ENCODE measurements at regions not wholly inside any gene's neighbourhood (a gene's known extent, or its start where the extent isn't known, plus 50 kb on each side); places are given as distances from the start of the nearest gene placed in this dataset.

DNA sequence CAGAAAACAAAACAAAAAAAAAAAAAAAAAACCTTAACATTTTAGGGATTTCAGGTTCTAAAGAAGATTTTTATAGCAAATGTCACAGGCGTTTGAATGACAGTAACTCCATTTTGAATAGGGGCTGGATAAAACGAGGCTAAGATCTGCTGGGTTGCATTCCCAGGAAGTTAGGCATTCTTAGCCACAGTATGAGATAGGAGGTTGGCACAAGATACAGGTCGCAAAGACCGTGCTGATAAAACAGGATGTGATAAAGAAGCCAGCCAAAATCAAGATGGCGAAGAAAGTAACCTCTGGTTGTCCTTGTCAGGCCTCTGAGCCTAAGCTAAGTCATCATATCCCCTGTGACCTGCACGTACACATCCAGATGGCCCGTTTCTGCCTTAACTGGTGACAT lies 425.6 kb upstream of the PTPRD start:
- H3K36me3 ChIP-seq (ENCODE audit: insufficient read depth, low read length), result no peaks in the 10 kb centered on the region
- ChIA-PET CTCF (ENCODE audit: unreplicated experiment) (no interaction called here), POLR2A (no interaction called here)
- H2AFZ ChIP-seq (ENCODE audit: low read length), result no peak overlapping the region
- H3K4me3 ChIP-seq (ENCODE audit: low read depth, low read length, poor library complexity, severe bottlenecking), result no peak overlapping the region
- no peak for DNase-seq (ENCODE audit: low spot score)
- no peak overlapping the region for H3K27ac ChIP-seq (ENCODE audit: low read depth, low read length, poor library complexity, severe bottlenecking)
- H3K9me3 ChIP-seq (ENCODE audit: low read length), result no peaks in the 10 kb centered on the region
- no peaks in the 10 kb centered on the region for H4K20me1 ChIP-seq (ENCODE audit: insufficient read depth, low read length)
- intact Hi-C loops (cut with micrococcal nuclease; ENCODE audit: unreplicated experiment), result no loop called here
- H3K9me2 ChIP-seq (ENCODE audit: insufficient read depth, low read length), result no peaks in the 10 kb centered on the region
- no peak for TF ChIP-seq EZH2phosphoT487 (IDR thresholded peaks at IDR 0.05; ENCODE audit: borderline replicate concordance, low read depth, low read length)
- TF ChIP-seq, protein P1, sequence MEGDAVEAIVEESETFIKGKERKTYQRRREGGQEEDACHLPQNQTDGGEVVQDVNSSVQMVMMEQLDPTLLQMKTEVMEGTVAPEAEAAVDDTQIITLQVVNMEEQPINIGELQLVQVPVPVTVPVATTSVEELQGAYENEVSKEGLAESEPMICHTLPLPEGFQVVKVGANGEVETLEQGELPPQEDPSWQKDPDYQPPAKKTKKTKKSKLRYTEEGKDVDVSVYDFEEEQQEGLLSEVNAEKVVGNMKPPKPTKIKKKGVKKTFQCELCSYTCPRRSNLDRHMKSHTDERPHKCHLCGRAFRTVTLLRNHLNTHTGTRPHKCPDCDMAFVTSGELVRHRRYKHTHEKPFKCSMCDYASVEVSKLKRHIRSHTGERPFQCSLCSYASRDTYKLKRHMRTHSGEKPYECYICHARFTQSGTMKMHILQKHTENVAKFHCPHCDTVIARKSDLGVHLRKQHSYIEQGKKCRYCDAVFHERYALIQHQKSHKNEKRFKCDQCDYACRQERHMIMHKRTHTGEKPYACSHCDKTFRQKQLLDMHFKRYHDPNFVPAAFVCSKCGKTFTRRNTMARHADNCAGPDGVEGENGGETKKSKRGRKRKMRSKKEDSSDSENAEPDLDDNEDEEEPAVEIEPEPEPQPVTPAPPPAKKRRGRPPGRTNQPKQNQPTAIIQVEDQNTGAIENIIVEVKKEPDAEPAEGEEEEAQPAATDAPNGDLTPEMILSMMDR (conservative IDR thresholded peaks at IDR 0.05; ENCODE audit: low read length), result no peak
- no peaks in the 10 kb centered on the region for H3K79me2 ChIP-seq (ENCODE audit: insufficient read depth, low read depth, low read length)
- no peak overlapping the region for H3K4me2 ChIP-seq (ENCODE audit: low read length)
- BruUV-seq (replicated peaks), result no TSS peak
- no peaks in the 10 kb centered on the region for H3K4me1 ChIP-seq (ENCODE audit: insufficient read depth, low read length, poor library complexity, severe bottlenecking)

DNA sequence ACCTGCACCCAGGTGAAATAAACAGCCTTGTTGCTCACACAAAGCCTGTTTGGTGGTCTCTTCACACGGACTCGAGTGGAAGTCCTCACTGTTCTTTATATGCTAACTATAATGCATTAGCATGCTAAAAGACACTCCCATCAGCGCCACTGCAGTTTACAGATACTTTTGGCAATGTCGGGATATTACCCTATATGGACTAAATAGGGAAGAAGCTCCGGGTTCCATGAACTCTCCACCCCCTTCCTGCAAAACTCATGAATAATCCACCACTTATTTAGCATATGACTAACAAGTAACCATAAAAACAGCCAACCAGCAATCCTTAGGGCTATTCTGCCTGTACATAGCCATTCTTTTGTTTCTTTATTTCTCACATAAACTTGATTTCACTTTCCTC lies 426.2 kb upstream of the PTPRD start:
- BruUV-seq (replicated peaks), result no TSS peak
- no peak for DNase-seq (ENCODE audit: low spot score)
- intact Hi-C loops (cut with micrococcal nuclease; ENCODE audit: unreplicated experiment), result no loop called here
- no peak overlapping the region for H2AFZ ChIP-seq (ENCODE audit: low read length)
- H3K9me3 ChIP-seq (ENCODE audit: low read length), result no peaks in the 10 kb centered on the region
- POLR2A ChIA-PET, result no interaction called here
- no peaks in the 10 kb centered on the region for H3K4me1 ChIP-seq (ENCODE audit: insufficient read depth, low read length, poor library complexity, severe bottlenecking)
- no peaks in the 10 kb centered on the region for H3K36me3 ChIP-seq (ENCODE audit: insufficient read depth, low read length)
- no peak overlapping the region for H3K27ac ChIP-seq (ENCODE audit: low read depth, low read length, poor library complexity, severe bottlenecking)
- no peaks in the 10 kb centered on the region for H4K20me1 ChIP-seq (ENCODE audit: insufficient read depth, low read length)
- no peak overlapping the region for H3K4me2 ChIP-seq (ENCODE audit: low read length)
- no peak for TF ChIP-seq EZH2phosphoT487 (IDR thresholded peaks at IDR 0.05; ENCODE audit: borderline replicate concordance, low read depth, low read length)
- TF ChIP-seq, protein P1 (conservative IDR thresholded peaks at IDR 0.05; ENCODE audit: low read length), result no peak
- no peaks in the 10 kb centered on the region for H3K9me2 ChIP-seq (ENCODE audit: insufficient read depth, low read length)
- H3K4me3 ChIP-seq (ENCODE audit: low read depth, low read length, poor library complexity, severe bottlenecking), result no peak overlapping the region
- CTCF ChIA-PET (ENCODE audit: unreplicated experiment), result no interaction called here
- H3K79me2 ChIP-seq (ENCODE audit: insufficient read depth, low read depth, low read length), result no peaks in the 10 kb centered on the region

DNA sequence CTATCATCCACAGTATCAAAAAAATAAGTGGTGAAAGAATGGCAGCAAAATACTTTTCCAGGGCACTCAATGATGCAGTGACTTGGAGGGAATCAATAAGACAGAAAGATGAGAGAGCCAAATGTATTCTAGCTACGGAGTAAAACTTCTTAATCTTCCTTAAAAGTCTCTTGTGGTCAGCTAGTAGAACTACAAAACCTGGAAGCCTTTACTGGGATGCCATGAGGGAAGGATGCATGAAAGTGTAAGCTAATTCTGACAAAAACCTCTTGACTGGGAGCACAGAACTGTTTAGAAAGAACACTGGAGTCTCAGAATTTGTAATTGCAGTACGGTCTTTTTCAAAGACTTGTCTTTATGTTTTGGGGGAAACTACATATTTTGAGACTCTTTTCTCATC lies 432.8 kb upstream of the PTPRD start:
- Histone ChIP-seq H2AFZ (ENCODE audit: low read length) (no peak overlapping the region), H3K36me3 (ENCODE audit: insufficient read depth, low read length) (no peaks in the 10 kb centered on the region), H3K4me1 (ENCODE audit: insufficient read depth, low read length, poor library complexity, severe bottlenecking) (no peaks in the 10 kb centered on the region), H3K4me2 (ENCODE audit: low read length) (no peak overlapping the region), H3K4me3 (ENCODE audit: low read depth, low read length, poor library complexity, severe bottlenecking) (no peak overlapping the region), H3K27ac (ENCODE audit: low read depth, low read length, poor library complexity, severe bottlenecking) (no peak overlapping the region), H3K9me2 (ENCODE audit: insufficient read depth, low read length) (no peaks in the 10 kb centered on the region), H4K20me1 (ENCODE audit: insufficient read depth, low read length) (no peaks in the 10 kb centered on the region), H3K9me3 (ENCODE audit: low read length) (no peaks in the 10 kb centered on the region), H3K79me2 (ENCODE audit: insufficient read depth, low read depth, low read length) (no peaks in the 10 kb centered on the region)
- TF ChIP-seq, protein P1 (conservative IDR thresholded peaks at IDR 0.05; ENCODE audit: low read length), result no peak
- no peak for TF ChIP-seq EZH2phosphoT487 (IDR thresholded peaks at IDR 0.05; ENCODE audit: borderline replicate concordance, low read depth, low read length)
- no TSS peak for BruUV-seq (replicated peaks)
- no peak for DNase-seq (ENCODE audit: low spot score)
- ChIA-PET CTCF (ENCODE audit: unreplicated experiment) (no interaction called here), POLR2A (no interaction called here)
- intact Hi-C loops (cut with micrococcal nuclease; ENCODE audit: unreplicated experiment), result no loop called here

Measured in OCI-LY7 (cell line).